K562 (cell line): ENCODE measurements at regions not wholly inside any gene's neighbourhood (a gene's known extent, or its start where the extent isn't known, plus 50 kb on each side); places are given as distances from the start of the nearest gene placed in this dataset.

Source experiments
- ATAC-seq: fragments of 200-7000 bp; cut with Tn5 transposase; 3 replicates; pipeline ENCODE4 v1.9.1; 2020; ENCODE audit warnings: moderate library complexity
- BruUV-seq: library from RNA; stranded (reverse); fragments of 400-500 nt; replicated peaks from 2 replicates; lab custom pipeline; 2021; lab: Mats Ljungman, UMichigan
- CTCF ChIA-PET: fragments of 300-600 bp; formaldehyde crosslinking; extraction: SDS; loops from one replicate; lab custom pipeline; 2021; ENCODE audit warnings: low intra/inter-chr PET ratio; lab: Yijun Ruan, JAX
- POLR2A ChIA-PET: fragments of 300-600, 350-650 bp; sonication (Branson Sonifier 250); formaldehyde crosslinking; extraction: SDS; loops from one replicate; lab custom pipeline; 2021; ENCODE audit warnings: antibody characterized with exemption, inconsistent platforms; lab: Yijun Ruan, JAX
- DNase-seq, 4 experiments: peaks; one replicate each; pipeline versions ENCODE4 v3.0.0 to v3.0.0-alpha.2; 2011 to 2018; ENCODE audit warnings: low spot score in 3 of 4, mixed read lengths in 3 of 4; ENCODE audit errors: extremely low read depth in 1 of 4
- FAIRE-seq: peaks from 2 replicates; lab custom pipeline; 2011; peaks lifted over from hg19 to GRCh38; lab: Jason Lieb, UNC
- H2AFZ ChIP-seq: 2 replicates; pipeline ENCODE4 v1.6.0; 2011; ENCODE audit warnings: low read depth, low read length, control low read depth, inconsistent platforms
- H3K27ac ChIP-seq: fragments of 200-600 bp; 3 replicates; pipeline ENCODE4 v1.8.0; 2011; ENCODE audit warnings: low read depth, mild to moderate bottlenecking, control low read depth, inconsistent platforms, low read length, moderate library complexity, mixed read lengths; ENCODE audit errors: extremely low read depth
- H3K27me3 ChIP-seq, 2 experiments: fragments of 300-600 bp in 1 of 2; 2 replicates in 1 of 2; 3 replicates in 1 of 2; pipeline versions ENCODE4 v1.6.0 to v1.8.0; 2011; ENCODE audit warnings: inconsistent platforms in 2 of 2, low read length in 2 of 2, mild to moderate bottlenecking in 1 of 2, mixed read lengths in 1 of 2, moderate library complexity in 1 of 2; ENCODE audit not compliant: control insufficient read depth in 2 of 2, insufficient read depth in 2 of 2
- H3K36me3 ChIP-seq: fragments of 300-600 bp; 3 replicates; pipeline ENCODE4 v1.8.0; 2011; ENCODE audit warnings: mild to moderate bottlenecking, low read length, inconsistent platforms; ENCODE audit not compliant: control insufficient read depth, insufficient read depth
- H3K4me1 ChIP-seq, 2 experiments: fragments of 200-600 bp in 1 of 2; replicated peaks in 1 of 2; 2 replicates in 1 of 2; 3 replicates in 1 of 2; pipeline versions ENCODE4 v1.5.1 to v1.8.0; 2011; ENCODE audit warnings: inconsistent platforms in 2 of 2, low read length in 2 of 2, mild to moderate bottlenecking in 1 of 2, mixed read lengths in 1 of 2, moderate library complexity in 1 of 2; ENCODE audit not compliant: control insufficient read depth in 2 of 2, insufficient read depth in 2 of 2
- H3K4me2 ChIP-seq: 2 replicates; pipeline ENCODE4 v1.6.1; 2011; ENCODE audit warnings: low read length, control low read depth, inconsistent platforms, mixed read lengths; ENCODE audit not compliant: insufficient read depth
- H3K4me3 ChIP-seq: fragments of 200-600 bp; sonication (generic), shearing (Covaris generic); 2 replicates; pipeline ENCODE4 v1.5.1; 2016; ENCODE audit warnings: control low read depth, inconsistent platforms
- H3K79me2 ChIP-seq: fragments of 200-600 bp; 3 replicates; pipeline ENCODE4 v1.8.0; 2011; ENCODE audit warnings: low read length, inconsistent platforms; ENCODE audit not compliant: control insufficient read depth, insufficient read depth
- H3K9ac ChIP-seq, 2 experiments: 2 replicates each; pipeline versions ENCODE4 v1.6.0 to v1.6.1; 2011; ENCODE audit warnings: low read depth in 2 of 2, low read length in 2 of 2, control low read depth in 1 of 2, inconsistent platforms in 1 of 2, mild to moderate bottlenecking in 1 of 2, mixed read lengths in 1 of 2; ENCODE audit not compliant: insufficient read depth in 1 of 2
- H3K9me1 ChIP-seq: one replicate; pipeline ENCODE4 v1.6.0; 2011; ENCODE audit warnings: inconsistent platforms, mild to moderate bottlenecking, low read length, moderate library complexity; ENCODE audit not compliant: control insufficient read depth, insufficient read depth
- H3K9me3 ChIP-seq: replicated peaks from 2 replicates; pipeline ENCODE4 v1.5.1; 2011; ENCODE audit warnings: low read depth, low read length, inconsistent platforms; ENCODE audit not compliant: control insufficient read depth, insufficient read depth
- H4K20me1 ChIP-seq: replicated peaks from 2 replicates; pipeline ENCODE4 v1.6.1; 2011; ENCODE audit warnings: low read length, inconsistent platforms, mixed read lengths; ENCODE audit not compliant: control insufficient read depth, insufficient read depth
- CHAMP1 ChIP-seq: fragments of 450-650 bp; IDR thresholded peaks from 2 replicates; pipeline ENCODE4 v1.6.1; 2016; ENCODE audit warnings: mild to moderate bottlenecking
- CXXC5 ChIP-seq: fragments of 250-450 bp; sonication (Bioruptor Pico); IDR thresholded peaks from 2 replicates; pipeline ENCODE4 v1.8.0; 2022; ENCODE audit warnings: inconsistent platforms, mild to moderate bottlenecking, moderate library complexity
- ETV6 ChIP-seq, 3 experiments: fragments of 150-350 bp in 1 of 3; sonication (generic) in 1 of 3; formaldehyde crosslinking in 1 of 3; IDR thresholded peaks; 2 replicates each; pipeline versions ENCODE4 v1.6.1 to v1.8.0; 2014 to 2022; ENCODE audit warnings: borderline replicate concordance in 2 of 3, low read depth in 2 of 3, antibody characterized with exemption in 1 of 3, low read length in 1 of 3, mild to moderate bottlenecking in 1 of 3, missing genetic modification reagents in 1 of 3
- FOXK2 ChIP-seq, 2 experiments: fragments of 450-650 bp; IDR thresholded peaks in 1 of 2; conservative IDR thresholded peaks in 1 of 2; 2 replicates each; pipeline ENCODE4 v1.6.1; 2016; ENCODE audit warnings: low read depth in 2 of 2, mild to moderate bottlenecking in 1 of 2
- HIVEP1 ChIP-seq: fragments of 250-450 bp; sonication (Bioruptor Pico); IDR thresholded peaks from 2 replicates; pipeline ENCODE4 v1.4.0; 2020; ENCODE audit warnings: mild to moderate bottlenecking
- MAFG ChIP-seq: fragments of 450-650 bp; conservative IDR thresholded peaks from 2 replicates; pipeline ENCODE4 v1.6.1; 2016; ENCODE audit warnings: missing genetic modification characterization, missing compliant biosample characterization
- RBM25 ChIP-seq: fragments of 200-400 bp; formaldehyde crosslinking; IDR thresholded peaks from 2 replicates; pipeline ENCODE4 v1.6.1; 2018; ENCODE audit warnings: low read length, low read depth, moderate library complexity; ENCODE audit not compliant: severe bottlenecking
- ZBTB11 ChIP-seq, 3 experiments: fragments of 200-800 bp in 1 of 3; fragments of 250-450 bp in 1 of 3; fragments of 450-650 bp in 1 of 3; sonication (Bioruptor Pico) in 1 of 3; sonication (Bioruptor generic) in 1 of 3; formaldehyde crosslinking in 1 of 3; IDR thresholded peaks; 2 replicates each; pipeline versions ENCODE4 v1.6.1 to v1.8.0; 2016 to 2022; ENCODE audit warnings: mild to moderate bottlenecking in 2 of 3, missing genetic modification characterization in 2 of 3, missing compliant biosample characterization in 1 of 3, moderate library complexity in 1 of 3
- ZNF239 ChIP-seq: fragments of 250-450 bp; sonication (Bioruptor Pico); IDR thresholded peaks from 2 replicates; pipeline ENCODE4 v1.4.0; 2020; ENCODE audit warnings: mild to moderate bottlenecking
- ZNF280A ChIP-seq: fragments of 450-650 bp; IDR thresholded peaks from 2 replicates; pipeline ENCODE4 v1.6.1; 2018; ENCODE audit warnings: mild to moderate bottlenecking, low read depth; ENCODE audit not compliant: partially characterized antibody
- ZNF507 ChIP-seq: conservative IDR thresholded peaks from 2 replicates; pipeline ENCODE4 v1.6.1; 2017; ENCODE audit warnings: missing genetic modification characterization, missing compliant biosample characterization
- ZNF511 ChIP-seq: sonication (generic); formaldehyde crosslinking; IDR thresholded peaks from 2 replicates; pipeline ENCODE4 v1.8.0; 2022; ENCODE audit warnings: mild to moderate bottlenecking, missing genetic modification reagents
- ZNF766 ChIP-seq: fragments of 200-800 bp; sonication (Bioruptor generic); conservative IDR thresholded peaks from 2 replicates; pipeline ENCODE4 v1.6.1; 2016; ENCODE audit warnings: missing genetic modification characterization, missing compliant biosample characterization
- whole genome bisulfite sequencing: fragments of 100-300 bp; shearing (Covaris generic); methylation state at CpG from one replicate; pipeline ENCODE4 v1.1.6; 2016; ENCODE audit warnings: low coverage, mixed read lengths; ENCODE audit not compliant: insufficient coverage; ENCODE audit errors: missing lambda C conversion rate; 5-methylcytosine and 5-hydroxymethylcytosine counted together
- in situ Hi-C: fragments of 300-500 bp; cut with MboI; formaldehyde crosslinking; loops from 4 replicates; pipeline ENCODE4 v1.15.0; 2018; ENCODE audit warnings: inconsistent platforms, mixed read lengths
- intact Hi-C: fragments of 100-400 bp; cut with micrococcal nuclease; formaldehyde crosslinking; loops from 2 replicates; pipeline ENCODE4 v1.14.2; 2022

GRCh38 chr11:27930946-27931345 is 177.0 kb downstream of the KIF18A start:
- no peaks in the 10 kb centered on the region for H3K9me3 ChIP-seq
- ChIA-PET POLR2A (no interaction called here), CTCF (no interaction called here)
- in situ Hi-C loops (no loop called here), intact Hi-C loops (no loop called here)
- no peaks in the 10 kb centered on the region for H3K4me1 ChIP-seq
- ATAC-seq (no peak), DNase-seq (no peak), FAIRE-seq (no peak)
- no peaks in the 10 kb centered on the region for H3K9me1 ChIP-seq
- 0% methylated on average over 1 of the region's 1 CpG for WGBS
- no peaks in the 10 kb centered on the region for H4K20me1 ChIP-seq
- H3K27ac ChIP-seq, result no peak overlapping the region
- no peaks in the 10 kb centered on the region for H3K36me3 ChIP-seq
- H3K27me3 ChIP-seq, result no peaks in the 10 kb centered on the region
- H3K4me3 ChIP-seq, result no peak overlapping the region
- no peak overlapping the region for H3K4me2 ChIP-seq
- no TSS peak for BruUV-seq
- H2AFZ ChIP-seq, result no peak overlapping the region
- no peak overlapping the region for H3K9ac ChIP-seq
- H3K79me2 ChIP-seq, result no peaks in the 10 kb centered on the region
- no peak for TF ChIP-seq ZNF507 (tag)
- TF ChIP-seq ZBTB11 (CRISPR knock-in tag; IDR thresholded peaks at IDR 0.05), result no peak
- no peak for TF ChIP-seq ZNF511 (CRISPR knock-in tag)
- no peak for TF ChIP-seq ZNF239 (CRISPR knock-in tag)
- no peak for TF ChIP-seq CHAMP1
- TF ChIP-seq CXXC5 (CRISPR knock-in tag), result no peak
- no peak for TF ChIP-seq FOXK2 (conservative IDR thresholded peaks at IDR 0.05 in 1 of 2, IDR thresholded peaks at IDR 0.05 in 1 of 2; ENCODE audit: low read depth in 2 of 2)
- TF ChIP-seq ZNF280A, result no peak
- no peak for TF ChIP-seq ZNF766 (CRISPR knock-in tag)
- no peak for TF ChIP-seq HIVEP1 (CRISPR knock-in tag)
- TF ChIP-seq RBM25, result no peak
- TF ChIP-seq ETV6 (IDR thresholded peaks at IDR 0.05; ENCODE audit: borderline replicate concordance in 1 of 2, low read depth in 2 of 2, low read length in 1 of 2), result no peak
- TF ChIP-seq ETV6 (CRISPR knock-in tag; IDR thresholded peaks at IDR 0.05; ENCODE audit: borderline replicate concordance), result no peak
- no peak for TF ChIP-seq MAFG (tag)
